H9 (cell line): ENCODE measurements at regions not wholly inside any gene's neighbourhood (a gene's known extent, or its start where the extent isn't known, plus 50 kb on each side); places are given as distances from the start of the nearest gene placed in this dataset.
"Not testable (repeated sequence)": the region's sequence is repeated elsewhere in the genome, so short reads cannot be mapped to it uniquely, and the experiment has no call there.

Source experiments
- DNase-seq: peaks from one replicate; pipeline ENCODE4 v3.0.0-alpha.2; 2017
- H2AFZ ChIP-seq: one replicate; pipeline ENCODE4 v1.6.1; 2013; ENCODE audit warnings: mild to moderate bottlenecking, low read length, control low read depth, moderate library complexity
- H2AK5ac ChIP-seq: 2 replicates; pipeline ENCODE4 v1.6.1; 2013; ENCODE audit warnings: low read length, control low read depth, mixed read lengths; ENCODE audit not compliant: insufficient read length
- H2BK120ac ChIP-seq: one replicate; pipeline ENCODE4 v1.6.1; 2013; ENCODE audit warnings: low read depth, mild to moderate bottlenecking, low read length, control low read depth, inconsistent platforms; ENCODE audit not compliant: poor library complexity, severe bottlenecking
- H2BK12ac ChIP-seq: 2 replicates; pipeline ENCODE4 v1.6.1; 2013; ENCODE audit warnings: low read length, control low read depth, mixed read lengths, low read depth; ENCODE audit not compliant: insufficient read length
- H2BK15ac ChIP-seq: 2 replicates; pipeline ENCODE4 v1.6.1; 2013; ENCODE audit warnings: low read depth, low read length, control low read depth
- H2BK20ac ChIP-seq: one replicate; pipeline ENCODE4 v1.6.1; 2013; ENCODE audit warnings: low read depth, mild to moderate bottlenecking, low read length, control low read depth, inconsistent platforms; ENCODE audit not compliant: poor library complexity, severe bottlenecking
- H2BK5ac ChIP-seq: 2 replicates; pipeline ENCODE4 v1.6.1; 2013; ENCODE audit warnings: low read length, control low read depth, mixed read lengths; ENCODE audit not compliant: insufficient read length
- H3K14ac ChIP-seq: 2 replicates; pipeline ENCODE4 v1.6.1; 2013; ENCODE audit warnings: low read length, control low read depth; ENCODE audit not compliant: insufficient read depth
- H3K18ac ChIP-seq: 2 replicates; pipeline ENCODE4 v1.6.1; 2013; ENCODE audit warnings: low read depth, mild to moderate bottlenecking, mixed read lengths, low read length, control low read depth; ENCODE audit not compliant: insufficient read length
- H3K23ac ChIP-seq: 2 replicates; pipeline ENCODE4 v1.6.1; 2013; ENCODE audit warnings: low read length, control low read depth, mixed read lengths, low read depth; ENCODE audit not compliant: insufficient read length
- H3K23me2 ChIP-seq: 2 replicates; pipeline ENCODE4 v1.6.1; 2013; ENCODE audit warnings: low read depth, mild to moderate bottlenecking, mixed read lengths, low read length, control low read depth; ENCODE audit not compliant: insufficient read length, poor library complexity, severe bottlenecking
- H3K27ac ChIP-seq: 2 replicates; pipeline ENCODE4 v1.5.1; 2013; ENCODE audit warnings: low read length, control low read depth, mixed read lengths, low read depth; ENCODE audit not compliant: insufficient read length
- H3K27me3 ChIP-seq: 2 replicates; pipeline ENCODE4 v1.6.1; 2013; ENCODE audit warnings: low read length, control low read depth, inconsistent platforms; ENCODE audit not compliant: insufficient read depth
- H3K4ac ChIP-seq: 2 replicates; pipeline ENCODE4 v1.6.1; 2013; ENCODE audit warnings: low read depth, mild to moderate bottlenecking, control low read depth, inconsistent platforms, low read length, moderate library complexity
- H3K4me1 ChIP-seq: 2 replicates; pipeline ENCODE4 v1.6.1; 2013; ENCODE audit warnings: low read length, control low read depth, inconsistent platforms; ENCODE audit not compliant: insufficient read depth
- H3K4me2 ChIP-seq: 2 replicates; pipeline ENCODE4 v1.6.1; 2013; ENCODE audit warnings: low read length, control low read depth, mixed read lengths; ENCODE audit not compliant: insufficient read length, insufficient read depth
- H3K56ac ChIP-seq: 2 replicates; pipeline ENCODE4 v1.6.1; 2013; ENCODE audit warnings: low read depth, mild to moderate bottlenecking, mixed read lengths, low read length, control low read depth; ENCODE audit not compliant: insufficient read length
- H3K79me1 ChIP-seq: 2 replicates; pipeline ENCODE4 v1.6.1; 2013; ENCODE audit warnings: low read depth, mild to moderate bottlenecking, moderate library complexity, low read length, control low read depth, inconsistent platforms; ENCODE audit not compliant: insufficient read depth, poor library complexity, severe bottlenecking
- H3K79me2 ChIP-seq: 2 replicates; pipeline ENCODE4 v1.6.1; 2013; ENCODE audit warnings: low read length, control low read depth, inconsistent platforms; ENCODE audit not compliant: insufficient read depth
- H3K9ac ChIP-seq: 2 replicates; pipeline ENCODE4 v1.6.1; 2013; ENCODE audit warnings: low read length, control low read depth, mixed read lengths; ENCODE audit not compliant: insufficient read length; ENCODE audit errors: extremely low read depth
- H3K9me3 ChIP-seq: one replicate; pipeline ENCODE4 v1.6.1; 2013; ENCODE audit warnings: low read depth, low read length, inconsistent platforms; ENCODE audit not compliant: control insufficient read depth
- H3T11ph ChIP-seq: one replicate; pipeline ENCODE4 v1.6.1; 2013; ENCODE audit warnings: mild to moderate bottlenecking, low read length, control low read depth, inconsistent platforms
- H4K20me1 ChIP-seq: one replicate; pipeline ENCODE4 v1.6.1; 2013; ENCODE audit not compliant: control insufficient read depth, insufficient read length, insufficient read depth
- H4K5ac ChIP-seq: 2 replicates; pipeline ENCODE4 v1.6.1; 2013; ENCODE audit warnings: low read depth, mild to moderate bottlenecking, mixed read lengths, low read length, control low read depth; ENCODE audit not compliant: insufficient read length
- H4K8ac ChIP-seq: replicated peaks from 2 replicates; pipeline ENCODE4 v1.6.1; 2013; ENCODE audit warnings: low read length, control low read depth, mixed read lengths, low read depth; ENCODE audit not compliant: insufficient read length
- H4K91ac ChIP-seq: 2 replicates; pipeline ENCODE4 v1.6.1; 2013; ENCODE audit warnings: low read depth, mild to moderate bottlenecking, moderate library complexity, mixed read lengths, low read length, control low read depth; ENCODE audit not compliant: insufficient read length
- H3K27ac Mint-ChIP-seq, 3 experiments: 2 replicates in 2 of 3; 3 replicates in 1 of 3; pipeline ENCODE4 v1.8.0; 2020 to 2021; ENCODE audit warnings: mixed read lengths in 3 of 3, mild to moderate bottlenecking in 1 of 3, moderate library complexity in 1 of 3
- H3K27me3 Mint-ChIP-seq: 2 replicates; pipeline ENCODE4 v1.8.0; 2021; ENCODE audit warnings: low read depth, mild to moderate bottlenecking, moderate library complexity, mixed read lengths
- H3K36me3 Mint-ChIP-seq, 3 experiments: 2 replicates in 2 of 3; 3 replicates in 1 of 3; pipeline ENCODE4 v1.8.0; 2020 to 2021; ENCODE audit warnings: low read depth in 3 of 3, mixed read lengths in 3 of 3; ENCODE audit not compliant: insufficient read depth in 1 of 3
- H3K4me1 Mint-ChIP-seq, 2 experiments: 2 replicates each; pipeline ENCODE4 v1.8.0; 2020; ENCODE audit warnings: mixed read lengths in 2 of 2
- H3K4me3 Mint-ChIP-seq, 2 experiments: 2 replicates in 1 of 2; 3 replicates in 1 of 2; pipeline ENCODE4 v1.8.0; 2020 to 2021; ENCODE audit warnings: mild to moderate bottlenecking in 2 of 2, mixed read lengths in 2 of 2, moderate library complexity in 1 of 2
- H3K9me3 Mint-ChIP-seq, 2 experiments: 2 replicates in 1 of 2; 3 replicates in 1 of 2; pipeline ENCODE4 v1.8.0; 2020; ENCODE audit warnings: mild to moderate bottlenecking in 2 of 2, mixed read lengths in 2 of 2, moderate library complexity in 1 of 2
- WGBS: extraction: QIAGEN DNeasy Blood & Tissue Kit; methylation state at CpG from one replicate; pipeline ENCODE4 v1.1.7; 2013; ENCODE audit warnings: missing lambda C conversion rate, low lambda C conversion rate, mixed read lengths; ENCODE audit not compliant: insufficient read length; ENCODE audit errors: extremely low coverage; 5-methylcytosine and 5-hydroxymethylcytosine counted together
- TF ChIP-seq, protein P1 (sequence below): fragments of 200-600 bp; sonication (generic); conservative IDR thresholded peaks from 3 replicates; pipeline ENCODE4 v1.8.0; 2021; ENCODE audit warnings: antibody characterized with exemption, mild to moderate bottlenecking

DNA sequence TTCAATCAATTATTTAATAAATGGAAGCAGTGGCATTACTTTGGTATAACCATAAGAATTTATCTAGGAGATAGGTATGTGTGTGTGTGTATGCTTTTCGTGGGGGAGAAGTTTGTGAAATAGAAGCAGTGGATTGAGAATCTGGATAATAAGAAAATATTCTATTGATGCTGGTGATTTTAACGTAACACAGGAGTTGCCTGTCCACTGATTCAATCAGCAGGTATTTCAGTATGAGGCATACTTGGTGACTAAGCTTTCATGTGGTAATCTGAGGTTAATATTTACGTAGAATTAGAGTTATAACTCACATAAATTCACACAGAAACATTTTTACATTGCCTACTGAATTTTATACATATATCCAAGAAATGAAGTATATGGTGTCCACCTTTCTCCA, 568.0 kb downstream of the ZWINT start:
- no peak overlapping the region for H3K18ac ChIP-seq
- no peak overlapping the region for H3K4ac ChIP-seq
- H2BK5ac ChIP-seq, result no peak overlapping the region
- Mint-ChIP-seq H3K27ac (no peak overlapping the region), H3K9me3 (peaks cover 0 to 5% of the 10 kb centered on the region in 2 experiments; a peak in 3 of 5 replicates), H3K4me1 (peaks cover 6 to 10% of the 10 kb centered on the region in 2 experiments; a peak in 3 of 4 replicates), H3K27me3 (no peaks in the 10 kb centered on the region), H3K36me3 (peaks cover 0 to 6% (median 5%) of the 10 kb centered on the region in 3 experiments; a peak in 2 of 7 replicates), H3K4me3 (no peak overlapping the region)
- H3K56ac ChIP-seq, result no peak overlapping the region
- H2BK12ac ChIP-seq, result no peak overlapping the region
- H2AK5ac ChIP-seq, result no peak overlapping the region
- H3K79me1 ChIP-seq, result no peaks in the 10 kb centered on the region
- H3K9ac ChIP-seq, result no peak overlapping the region
- no peaks in the 10 kb centered on the region for H3K23me2 ChIP-seq
- no peak for DNase-seq
- no peak overlapping the region for H4K5ac ChIP-seq
- H2AFZ ChIP-seq, result no peak overlapping the region
- H2BK15ac ChIP-seq, result no peak overlapping the region
- WGBS, result no CpG with 5 or more reads among the region's 3 CpGs
- no peaks in the 10 kb centered on the region for H3K27me3 ChIP-seq
- H4K8ac ChIP-seq, result no peak overlapping the region
- H2BK20ac ChIP-seq, result no peak overlapping the region
- H3K27ac ChIP-seq, result no peak overlapping the region
- no peak overlapping the region for H3T11ph ChIP-seq
- H3K23ac ChIP-seq, result no peak overlapping the region
- TF ChIP-seq, protein P1, sequence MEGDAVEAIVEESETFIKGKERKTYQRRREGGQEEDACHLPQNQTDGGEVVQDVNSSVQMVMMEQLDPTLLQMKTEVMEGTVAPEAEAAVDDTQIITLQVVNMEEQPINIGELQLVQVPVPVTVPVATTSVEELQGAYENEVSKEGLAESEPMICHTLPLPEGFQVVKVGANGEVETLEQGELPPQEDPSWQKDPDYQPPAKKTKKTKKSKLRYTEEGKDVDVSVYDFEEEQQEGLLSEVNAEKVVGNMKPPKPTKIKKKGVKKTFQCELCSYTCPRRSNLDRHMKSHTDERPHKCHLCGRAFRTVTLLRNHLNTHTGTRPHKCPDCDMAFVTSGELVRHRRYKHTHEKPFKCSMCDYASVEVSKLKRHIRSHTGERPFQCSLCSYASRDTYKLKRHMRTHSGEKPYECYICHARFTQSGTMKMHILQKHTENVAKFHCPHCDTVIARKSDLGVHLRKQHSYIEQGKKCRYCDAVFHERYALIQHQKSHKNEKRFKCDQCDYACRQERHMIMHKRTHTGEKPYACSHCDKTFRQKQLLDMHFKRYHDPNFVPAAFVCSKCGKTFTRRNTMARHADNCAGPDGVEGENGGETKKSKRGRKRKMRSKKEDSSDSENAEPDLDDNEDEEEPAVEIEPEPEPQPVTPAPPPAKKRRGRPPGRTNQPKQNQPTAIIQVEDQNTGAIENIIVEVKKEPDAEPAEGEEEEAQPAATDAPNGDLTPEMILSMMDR, result no peak
- no peaks in the 10 kb centered on the region for H3K4me1 ChIP-seq
- H3K4me2 ChIP-seq, result no peak overlapping the region
- no peaks in the 10 kb centered on the region for H4K20me1 ChIP-seq
- H2BK120ac ChIP-seq, result no peak overlapping the region
- H3K14ac ChIP-seq, result no peak overlapping the region
- H3K9me3 ChIP-seq, result no peaks in the 10 kb centered on the region
- H4K91ac ChIP-seq, result no peak overlapping the region
- no peaks in the 10 kb centered on the region for H3K79me2 ChIP-seq

DNA sequence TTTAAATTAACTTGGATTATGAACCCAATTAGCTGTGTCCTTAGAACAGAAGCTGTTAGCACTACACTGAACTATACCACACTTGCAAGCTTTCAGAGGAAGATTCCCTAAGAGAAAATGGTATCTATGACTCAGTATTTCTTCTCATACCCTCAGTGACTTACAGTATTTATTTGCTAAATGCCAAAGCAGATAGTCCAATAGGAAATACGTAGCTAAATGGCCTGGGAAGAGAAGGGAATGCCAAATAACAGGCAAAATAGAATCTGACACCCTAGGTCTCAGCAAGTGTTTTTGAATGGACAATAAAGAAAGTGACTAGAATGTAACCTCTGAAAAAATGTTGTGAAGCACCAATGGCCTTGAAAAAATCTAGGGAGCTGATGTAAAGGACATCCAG, 570.8 kb downstream of the ZWINT start:
- H3K4me1 Mint-ChIP-seq, H2BK120ac ChIP-seq, H3T11ph ChIP-seq, H4K8ac ChIP-seq, H3K27me3 ChIP-seq, H3K79me2 ChIP-seq, H3K27me3 Mint-ChIP-seq, DNase-seq, H3K36me3 Mint-ChIP-seq, H3K4ac ChIP-seq, H3K9ac ChIP-seq, H2AFZ ChIP-seq, H3K4me1 ChIP-seq, H3K56ac ChIP-seq, H3K23me2 ChIP-seq, H2BK15ac ChIP-seq, H2BK12ac ChIP-seq, H3K4me3 Mint-ChIP-seq, H3K18ac ChIP-seq, H3K14ac ChIP-seq, H3K23ac ChIP-seq, H3K4me2 ChIP-seq, H4K5ac ChIP-seq, H3K27ac Mint-ChIP-seq, H3K79me1 ChIP-seq, H3K9me3 Mint-ChIP-seq, H2BK5ac ChIP-seq, H2BK20ac ChIP-seq, H4K91ac ChIP-seq, H3K27ac ChIP-seq, H4K20me1 ChIP-seq, H3K9me3 ChIP-seq, H2AK5ac ChIP-seq: not testable (repeated sequence)
- WGBS, result no CpG with 5 or more reads among the region's 1 CpG
